ENCODE measurements at regions not wholly inside any gene's neighbourhood (a gene's known extent, or its start where the extent isn't known, plus 50 kb on each side); places are given as distances from the start of the nearest gene placed in this dataset.

- TF ChIP-seq CTCF (tag by site-specific recombination; IDR thresholded peaks at IDR 0.05) = no peak
- no peak for TF ChIP-seq ZNF202 (tag by site-specific recombination; IDR thresholded peaks at IDR 0.05; ENCODE audit: borderline replicate concordance)
- no peak for TF ChIP-seq PBX3 (CRISPR knock-in tag; IDR thresholded peaks at IDR 0.05)
- TF ChIP-seq ZNF549 (tag by site-specific recombination; IDR thresholded peaks at IDR 0.05) = no peak
- no peak for TF ChIP-seq ZBTB7A (tag by site-specific recombination; IDR thresholded peaks at IDR 0.05; ENCODE audit: low read depth)
- TF ChIP-seq ZNF473 (tag by site-specific recombination; IDR thresholded peaks at IDR 0.05) = no peak
- no peak for TF ChIP-seq ZNF416 (tag by site-specific recombination; IDR thresholded peaks at IDR 0.05)
- TF ChIP-seq ZNF157 (tag by site-specific recombination; IDR thresholded peaks at IDR 0.05) = no peak
- TF ChIP-seq YY1 (tag by site-specific recombination; IDR thresholded peaks at IDR 0.05) = no peak
- TF ChIP-seq HOXA7 (CRISPR knock-in tag; IDR thresholded peaks at IDR 0.05; ENCODE audit: borderline replicate concordance) = no peak
- TF ChIP-seq ZNF677 (tag by site-specific recombination; IDR thresholded peaks at IDR 0.05) = no peak
These were observed 157.7 kb downstream of the LYPLAL1 start for GRCh38 chr1:219331424-219331823.
